Heart left ventricle (tissue), 16 donors: ENCODE measurements at regions not wholly inside any gene's neighbourhood (a gene's known extent, or its start where the extent isn't known, plus 50 kb on each side); places are given as distances from the start of the nearest gene placed in this dataset.

Source experiments
- ATAC-seq, 4 donors: fragments of 200-7000 bp; cut with Tn5 transposase; one replicate each; pipeline ENCODE4 v1.9.1; 2020 to 2022; ENCODE audit warnings: moderate library complexity in 4 of 4, mild to moderate bottlenecking in 3 of 4, moderate number of reproducible peaks in 1 of 4
- DNase-seq, 5 donors: peaks; one replicate each; pipeline ENCODE4 v3.0.0-alpha.2; 2020
- H3K27ac ChIP-seq, 12 donors: fragments of 200-600 bp; sonication (generic) in 4 of 12; one replicate each; pipeline versions ENCODE4 v1.5.0 to v1.8.0; 2016 to 2022; ENCODE audit warnings: mild to moderate bottlenecking in 2 of 12
- H3K27me3 ChIP-seq, 9 donors: fragments of 200-600 bp; sonication (generic) in 2 of 9; one replicate each; pipeline versions ENCODE4 v1.5.1 to v1.8.0; 2016 to 2022; ENCODE audit warnings: mild to moderate bottlenecking in 3 of 9
- H3K36me3 ChIP-seq, 9 donors: fragments of 200-600 bp; sonication (generic) in 2 of 9; one replicate each; pipeline versions ENCODE4 v1.5.0 to v1.8.0; 2018 to 2022; ENCODE audit warnings: mild to moderate bottlenecking in 2 of 9
- H3K4me1 ChIP-seq, 12 donors: fragments of 200-600 bp; sonication (generic) in 4 of 12; one replicate each; pipeline versions ENCODE4 v1.5.0 to v1.8.0; 2016 to 2022; ENCODE audit warnings: mild to moderate bottlenecking in 3 of 12
- H3K4me3 ChIP-seq, 12 donors: fragments of 200-600 bp; sonication (generic) in 4 of 12; one replicate each; pipeline versions ENCODE4 v1.5.0 to v1.8.0; 2017 to 2022; ENCODE audit warnings: mild to moderate bottlenecking in 9 of 12, moderate library complexity in 4 of 12
- H3K9me3 ChIP-seq, 12 donors: fragments of 200-600 bp; sonication (generic) in 4 of 12; one replicate each; pipeline versions ENCODE4 v1.5.0 to v1.8.0; 2016 to 2022; ENCODE audit warnings: mild to moderate bottlenecking in 1 of 12
- CTCF ChIP-seq, 12 donors: fragments of 200-600 bp; sonication (generic) in 4 of 12; IDR thresholded peaks; one replicate each; pipeline versions ENCODE4 v1.5.0 to v1.8.0; 2018 to 2022; ENCODE audit warnings: antibody characterized with exemption in 12 of 12, mild to moderate bottlenecking in 5 of 12
- POLR2A ChIP-seq, 2 donors: fragments of 450-650 bp; IDR thresholded peaks; one replicate each; pipeline ENCODE4 v1.6.1; 2017; ENCODE audit warnings: antibody characterized with exemption in 2 of 2, mild to moderate bottlenecking in 2 of 2, moderate library complexity in 2 of 2
- WGBS, 4 donors: extraction: QIAGEN DNeasy Blood & Tissue Kit in 2 of 4; methylation state at CpG; one replicate each; pipeline versions ENCODE4 v1.1.5 to v1.1.7; 2013 to 2018; 5-methylcytosine and 5-hydroxymethylcytosine counted together
- intact Hi-C, 10 donors: fragments of 100-400 bp; cut with DNase I; formaldehyde crosslinking; loops; one replicate each; pipeline versions ENCODE4 v1.11.1 to v1.14.2; 2022
- donor health status: ischemic (EF 13 %, LVEDD 7.1; RV severe dilation, severe dysfunction).
- donor health status: healthy with polysubstance abuse.
- donor health status: DM: no; HTN: yes; CAD: no.
- donor health status: DM: no; HTN: no; CAD: no.
- donor health status: ischemic (EF 25% LVEDD 6.9; RV normal size, moderate dysfunction).
- donor health status: ischemic (EF 25% LVEDD 5.7; RV mildly dilated, moderate dysfunction).
- donor health status: healthy.
- donor health status: DM: yes; HTN: yes; CAD: no.
- donor health status: ischemic (EF 35%, LVEDD 5.7; RV mildly dilated, moderate dysfunction).
- donor health status: nonischemic (EF 11% LVEDD 7.7; RV severe dilation, severe dysfunction).
- donor health status: DM: yes; HTN: yes; CAD: no.
- donor health status: PGD.
- donor health status: ischemic (EF 29% LVEDD 5.4; RV normal size, mild dysfunction).
- donor health status: nonischemic (EF 23%, LVEDD 6.1; RV moderate dilation, normal function).

- ATAC-seq (no peak), DNase-seq (no peak)
- Histone ChIP-seq H3K9me3 (no peaks in the 10 kb centered on the region), H3K36me3 (no peaks in the 10 kb centered on the region), H3K27me3 (peaks cover 0 to 5% (median 0%) of the 10 kb centered on the region in 9 donors), H3K27ac (no peak overlapping the region), H3K4me1 (no peaks in the 10 kb centered on the region), H3K4me3 (no peak overlapping the region)
- 54 to 78% (median 69%) methylated on average over 5 of the region's 5 CpGs for WGBS, 4 donors
- intact Hi-C loops: no loop called here
- TF ChIP-seq CTCF (IDR thresholded peaks at IDR 0.05): no peak
- no peak for TF ChIP-seq POLR2A (IDR thresholded peaks at IDR 0.05)
Measured at GRCh38 chr3:87805670-87806069, 253.1 kb downstream of the CGGBP1 start.

DNA sequence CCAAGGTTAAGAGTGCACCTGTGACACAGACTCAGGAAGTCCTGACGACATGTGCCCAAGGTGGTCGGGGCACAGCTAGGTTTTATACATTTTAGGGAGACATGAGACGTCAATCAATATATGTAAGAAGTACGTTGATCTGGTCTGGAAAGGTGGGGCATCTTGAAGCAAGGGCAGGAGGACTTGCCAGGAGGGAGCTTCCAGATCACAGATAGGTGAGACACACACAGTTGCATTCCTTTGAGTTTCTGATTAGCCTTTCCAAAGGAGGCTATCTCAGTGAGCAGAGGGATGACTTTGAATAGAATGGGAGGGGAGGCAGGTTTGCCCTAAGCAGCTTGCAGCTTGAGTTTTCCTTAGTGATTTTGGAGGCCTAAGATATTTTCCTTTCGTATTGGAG, 257.4 kb downstream of the CGGBP1 start:
- TF ChIP-seq POLR2A (IDR thresholded peaks at IDR 0.05) (no peak), CTCF (IDR thresholded peaks at IDR 0.05) (no peak)
- H3K4me1 ChIP-seq: peaks cover 0 to 8% (median 0%) of the 10 kb centered on the region in 12 donors
- intact Hi-C loops: no loop called here
- H3K27ac ChIP-seq: no peak overlapping the region
- H3K27me3 ChIP-seq: peaks cover 0 to 5% (median 0%) of the 10 kb centered on the region in 9 donors
- no peaks in the 10 kb centered on the region for H3K36me3 ChIP-seq
- WGBS, 4 donors: 48 to 60% (median 59%) methylated on average over 5 of the region's 5 CpGs
- no peaks in the 10 kb centered on the region for H3K9me3 ChIP-seq
- no peak overlapping the region for H3K4me3 ChIP-seq
- DNase-seq (no peak), ATAC-seq (no peak)

GRCh38 chr3:87800516-87800915, 258.3 kb downstream of the CGGBP1 start:
- Histone ChIP-seq H3K27ac (no peak overlapping the region), H3K27me3 (peaks cover 0 to 5% (median 0%) of the 10 kb centered on the region in 9 donors), H3K9me3 (no peaks in the 10 kb centered on the region), H3K4me1 (peaks cover 0 to 17% (median 0%) of the 10 kb centered on the region in 12 donors), H3K4me3 (no peak overlapping the region), H3K36me3 (no peaks in the 10 kb centered on the region)
- no peak for DNase-seq
- intact Hi-C loops: no loop called here
- ATAC-seq: no peak
- no peak for TF ChIP-seq CTCF (IDR thresholded peaks at IDR 0.05)

- Histone ChIP-seq H3K27me3 (peaks cover 0 to 19% (median under 1%) of the 10 kb centered on the region in 9 donors), H3K36me3 (no peaks in the 10 kb centered on the region), H3K4me3 (no peak overlapping the region), H3K4me1 (peaks cover 0 to 18% (median 0%) of the 10 kb centered on the region in 12 donors), H3K9me3 (no peaks in the 10 kb centered on the region), H3K27ac (no peak overlapping the region)
- 44 to 62% (median 49%) methylated on average over 4 of the region's 4 CpGs for WGBS, 4 donors
- intact Hi-C loops: loop anchor here in 1 of 10 donors (10.0 kb wide), 1 partner anchor 56 kb away; no protein-coding TSS in a partner anchor
- no peak for DNase-seq
- ATAC-seq: no peak
- TF ChIP-seq POLR2A (IDR thresholded peaks at IDR 0.05): no peak
- TF ChIP-seq CTCF (IDR thresholded peaks at IDR 0.05): no peak
Measured at GRCh38 chr3:87798567-87798947, 260.2 kb downstream of the CGGBP1 start.
